ENCODE measurements at regions not wholly inside any gene's neighbourhood (a gene's known extent, or its start where the extent isn't known, plus 50 kb on each side); places are given as distances from the start of the nearest gene placed in this dataset.

- Histone ChIP-seq H3K4me2 (ENCODE audit: low read depth, low read length) (no peak overlapping the region), H2BK5ac (ENCODE audit: low read depth, low read length, poor library complexity, severe bottlenecking) (no peak overlapping the region), H3K79me1 (ENCODE audit: low read depth in 1 of 2, low read length in 2 of 2) (no peaks in the 10 kb centered on the region), H2AK9ac (replicated peaks; ENCODE audit: low read depth, low read length, poor library complexity) (no peak overlapping the region), H2BK15ac (ENCODE audit: low read depth, low read length) (no peak overlapping the region), H4K20me1 (ENCODE audit: insufficient read depth, low read length) (no peaks in the 10 kb centered on the region), H2BK120ac (ENCODE audit: low read depth, low read length) (no peak overlapping the region), H4K8ac (ENCODE audit: low read depth in 2 of 2, low read length in 2 of 2) (no peak overlapping the region), H3K18ac (ENCODE audit: low read depth, low read length) (no peak overlapping the region), H3K27ac (ENCODE audit: insufficient read depth, low read length) (no peak overlapping the region), H3K9me1 (ENCODE audit: insufficient read depth, low read length) (no peaks in the 10 kb centered on the region), H4K91ac (ENCODE audit: insufficient read depth, low read depth, low read length) (no peak overlapping the region), H3K4me1 (ENCODE audit: control insufficient read depth, insufficient read depth, low read length) (no peaks in the 10 kb centered on the region), H3K36me3 (ENCODE audit: control insufficient read depth, insufficient read depth, low read length) (no peaks in the 10 kb centered on the region), H3K4me3 (ENCODE audit: insufficient read depth, low read depth, low read length) (no peak overlapping the region), H2AFZ (replicated peaks; ENCODE audit: low read length, poor library complexity) (no peak overlapping the region), H2AK5ac (ENCODE audit: low read depth, low read length) (no peak overlapping the region), H4K5ac (ENCODE audit: low read depth, low read length) (no peak overlapping the region), H3K27me3 (ENCODE audit: control insufficient read depth, insufficient read depth, low read length) (no peaks in the 10 kb centered on the region), H2BK20ac (ENCODE audit: low read depth, low read length) (no peak overlapping the region), H3K23ac (ENCODE audit: low read depth, low read length) (no peak overlapping the region), H3K9ac (ENCODE audit: low read depth, low read length) (no peak overlapping the region), H3K56ac (ENCODE audit: extremely low read depth, insufficient read depth, low read length) (no peak overlapping the region), H3K9me3 (ENCODE audit: control insufficient read depth, insufficient read depth, low read length) (peaks cover 33% of the 10 kb centered on the region), H3K14ac (replicated peaks; ENCODE audit: low read depth, low read length) (no peak overlapping the region), H3K4ac (ENCODE audit: low read depth, low read length) (no peak overlapping the region)
- ChIA-PET CTCF (no interaction called here), POLR2A (ENCODE audit: unreplicated experiment) (no interaction called here)
- 55% methylated on average over 2 of the region's 7 CpGs; no CpG with 5 or more reads in 1 of the 2 experiments for WGBS, 2 experiments (ENCODE audit: extremely low coverage in 2 of 2, insufficient read length in 1 of 2)
- no TSS peak for BruUV-seq (replicated peaks)
- DNase-seq: no peak
- TF ChIP-seq USF2 (IDR thresholded peaks at IDR 0.05; ENCODE audit: low read depth, low read length): no peak
- no peak for TF ChIP-seq CTCF (conservative IDR thresholded peaks at IDR 0.05; ENCODE audit: low read depth, low read length)
- no peak for TF ChIP-seq CHD1 (IDR thresholded peaks at IDR 0.05; ENCODE audit: low read depth, low read length)
- TF ChIP-seq FOS (IDR thresholded peaks at IDR 0.05; ENCODE audit: low read depth, low read length): no peak
- no peak for TF ChIP-seq MAZ (IDR thresholded peaks at IDR 0.05; ENCODE audit: borderline replicate concordance, low read depth, low read length)
- no peak for TF ChIP-seq CEBPB (IDR thresholded peaks at IDR 0.05; ENCODE audit: low read depth, low read length)
- TF ChIP-seq POLR2A (IDR thresholded peaks at IDR 0.05; ENCODE audit: low read depth, low read length): no peak
- TF ChIP-seq SMC3 (IDR thresholded peaks at IDR 0.05; ENCODE audit: low read depth, low read length): no peak
- no peak for TF ChIP-seq RAD21 (IDR thresholded peaks at IDR 0.05; ENCODE audit: low read length)
- no peak for TF ChIP-seq RCOR1 (IDR thresholded peaks at IDR 0.05; ENCODE audit: insufficient replicate concordance, low read length)
- TF ChIP-seq ELK1 (IDR thresholded peaks at IDR 0.05; ENCODE audit: borderline replicate concordance, low read depth, low read length): no peak
- intact Hi-C loops (cut with micrococcal nuclease) (no loop called here), in situ Hi-C loops (cut with MboI; ENCODE audit: low sequenced_read_pairs) (no loop called here), dilution Hi-C loops (cut with HindIII; ENCODE audit: low sequenced_read_pairs, unreplicated experiment) (no loop called here)
- no peak for ATAC-seq (ENCODE audit: low read depth)
Measured at GRCh38 chr12:131591136-131591535, 119.8 kb upstream of the SFSWAP start.

Data from IMR-90 (cell line).